ENCODE measurements at regions not wholly inside any gene's neighbourhood (a gene's known extent, or its start where the extent isn't known, plus 50 kb on each side); places are given as distances from the start of the nearest gene placed in this dataset.
"Not testable (repeated sequence)": the region's sequence is repeated elsewhere in the genome, so short reads cannot be mapped to it uniquely, and the experiment has no call there.

GRCh38 chr4:84224522-84224921 is 274.6 kb downstream of the NKX6-1 start:
- no peak for DNase-seq (ENCODE audit: low spot score)

- no peak for DNase-seq (ENCODE audit: low spot score)
Observed at GRCh38 chr4:84221704-84222103, 277.4 kb downstream of the NKX6-1 start.

- no peak for DNase-seq (ENCODE audit: low spot score)
Observed at GRCh38 chr4:84220990-84221389, 278.1 kb downstream of the NKX6-1 start.

GRCh38 chr4:84219656-84220055 is 279.4 kb downstream of the NKX6-1 start:
- DNase-seq (ENCODE audit: low spot score): no peak

- no peak for DNase-seq (ENCODE audit: low spot score)
Observed at GRCh38 chr4:84218031-84218430, 281.1 kb downstream of the NKX6-1 start.

GRCh38 chr4:84215217-84215616 is 283.9 kb downstream of the NKX6-1 start:
- no peak for DNase-seq (ENCODE audit: low spot score)

- DNase-seq (ENCODE audit: low spot score): not testable (repeated sequence)
Observed at GRCh38 chr4:84206226-84206625, 292.9 kb downstream of the NKX6-1 start.

- DNase-seq (ENCODE audit: low spot score): no peak
Observed at GRCh38 chr4:84189144-84189543, 309.9 kb downstream of the NKX6-1 start.

- no peak for DNase-seq (ENCODE audit: low spot score)
Observed at GRCh38 chr4:84179409-84179808, 319.7 kb downstream of the NKX6-1 start.

GRCh38 chr4:84177831-84178542 is 321.1 kb downstream of the NKX6-1 start:
- no peak for DNase-seq (ENCODE audit: low spot score)

- DNase-seq (ENCODE audit: low spot score): no peak
Observed at GRCh38 chr4:84176016-84176415, 323.1 kb downstream of the NKX6-1 start.

- DNase-seq (ENCODE audit: low spot score): no peak
Observed at GRCh38 chr4:84171871-84172270, 327.2 kb downstream of the NKX6-1 start.

- no peak for DNase-seq (ENCODE audit: low spot score)
Observed at GRCh38 chr4:84167564-84167963, 331.5 kb downstream of the NKX6-1 start.

- no peak for DNase-seq (ENCODE audit: low spot score)
Observed at GRCh38 chr4:84167093-84167492, 332.0 kb downstream of the NKX6-1 start.

- no peak for DNase-seq (ENCODE audit: low spot score)
Observed at GRCh38 chr4:84166486-84166885, 332.6 kb downstream of the NKX6-1 start.

- no peak for DNase-seq (ENCODE audit: low spot score)
Observed at GRCh38 chr4:84164201-84164600, 334.9 kb downstream of the NKX6-1 start.

- no peak for DNase-seq (ENCODE audit: low spot score)
Observed at GRCh38 chr4:84159762-84160161, 339.3 kb downstream of the NKX6-1 start.

GRCh38 chr4:84158670-84159069 is 340.4 kb downstream of the NKX6-1 start:
- no peak for DNase-seq (ENCODE audit: low spot score)

- DNase-seq (ENCODE audit: low spot score): no peak
Observed at GRCh38 chr4:84151574-84151973, 347.5 kb downstream of the NKX6-1 start.

GRCh38 chr4:84150177-84150576 is 348.9 kb downstream of the NKX6-1 start:
- DNase-seq (ENCODE audit: low spot score): no peak

GRCh38 chr4:84147831-84148230 is 351.3 kb downstream of the NKX6-1 start:
- DNase-seq (ENCODE audit: low spot score): no peak

- DNase-seq (ENCODE audit: low spot score): no peak
Observed at GRCh38 chr4:84146300-84146959, 352.7 kb downstream of the NKX6-1 start.

GRCh38 chr4:84145176-84145575 is 353.9 kb downstream of the NKX6-1 start:
- no peak for DNase-seq (ENCODE audit: low spot score)

- not testable (repeated sequence) for DNase-seq (ENCODE audit: low spot score)
Observed at GRCh38 chr4:84126911-84127310, 372.2 kb downstream of the NKX6-1 start.

Data from hematopoietic multipotent progenitor cell treated with erythropoietin and hydrocortisone succinate and interleukin-3 and kit ligand, for 17 days (in vitro differentiated cells).